ENCODE measurements at regions not wholly inside any gene's neighbourhood (a gene's known extent, or its start where the extent isn't known, plus 50 kb on each side); places are given as distances from the start of the nearest gene placed in this dataset.

- no peak overlapping the region for H3K9ac ChIP-seq (ENCODE audit: low read depth, low read length)
- no peaks in the 10 kb centered on the region for H3K36me3 ChIP-seq (ENCODE audit: control insufficient read depth, insufficient read depth, low read length)
- no peaks in the 10 kb centered on the region for H3K9me3 ChIP-seq (ENCODE audit: control insufficient read depth, insufficient read depth, low read length)
- no peaks in the 10 kb centered on the region for H3K27me3 ChIP-seq (ENCODE audit: control insufficient read depth, insufficient read depth, low read length)
- H3K4me3 ChIP-seq (ENCODE audit: low read depth, low read length) = no peak overlapping the region
- H3K4me1 ChIP-seq (ENCODE audit: control insufficient read depth, insufficient read depth, low read length) = no peaks in the 10 kb centered on the region
Measured at GRCh38 chr5:29750453-29750852, 1443.0 kb upstream of the CDH6 start.

GRCh38 chr5:29744618-29745017 lies 1448.9 kb upstream of the CDH6 start:
- Histone ChIP-seq H3K27me3 (ENCODE audit: control insufficient read depth, insufficient read depth, low read length) (no peaks in the 10 kb centered on the region), H3K4me1 (ENCODE audit: control insufficient read depth, insufficient read depth, low read length) (no peaks in the 10 kb centered on the region), H3K9ac (ENCODE audit: low read depth, low read length) (no peak overlapping the region), H3K9me3 (ENCODE audit: control insufficient read depth, insufficient read depth, low read length) (no peaks in the 10 kb centered on the region), H3K4me3 (ENCODE audit: low read depth, low read length) (no peak overlapping the region), H3K36me3 (ENCODE audit: control insufficient read depth, insufficient read depth, low read length) (no peaks in the 10 kb centered on the region)

- Histone ChIP-seq H3K4me3 (ENCODE audit: low read depth, low read length) (no peak overlapping the region), H3K27me3 (ENCODE audit: control insufficient read depth, insufficient read depth, low read length) (no peaks in the 10 kb centered on the region), H3K36me3 (ENCODE audit: control insufficient read depth, insufficient read depth, low read length) (no peaks in the 10 kb centered on the region), H3K9me3 (ENCODE audit: control insufficient read depth, insufficient read depth, low read length) (no peaks in the 10 kb centered on the region), H3K4me1 (ENCODE audit: control insufficient read depth, insufficient read depth, low read length) (no peaks in the 10 kb centered on the region), H3K9ac (ENCODE audit: low read depth, low read length) (no peak overlapping the region)
Measured at GRCh38 chr5:29720954-29721353, 1472.5 kb upstream of the CDH6 start.

GRCh38 chr5:29719171-29719570 lies 1474.3 kb upstream of the CDH6 start:
- H3K9me3 ChIP-seq (ENCODE audit: control insufficient read depth, insufficient read depth, low read length) = no peaks in the 10 kb centered on the region
- H3K27me3 ChIP-seq (ENCODE audit: control insufficient read depth, insufficient read depth, low read length) = no peaks in the 10 kb centered on the region
- H3K4me3 ChIP-seq (ENCODE audit: low read depth, low read length) = no peak overlapping the region
- H3K36me3 ChIP-seq (ENCODE audit: control insufficient read depth, insufficient read depth, low read length) = no peaks in the 10 kb centered on the region
- H3K9ac ChIP-seq (ENCODE audit: low read depth, low read length) = no peak overlapping the region
- no peaks in the 10 kb centered on the region for H3K4me1 ChIP-seq (ENCODE audit: control insufficient read depth, insufficient read depth, low read length)

- no peaks in the 10 kb centered on the region for H3K4me1 ChIP-seq (ENCODE audit: control insufficient read depth, insufficient read depth, low read length)
- no peaks in the 10 kb centered on the region for H3K36me3 ChIP-seq (ENCODE audit: control insufficient read depth, insufficient read depth, low read length)
- H3K9ac ChIP-seq (ENCODE audit: low read depth, low read length) = no peak overlapping the region
- no peak overlapping the region for H3K4me3 ChIP-seq (ENCODE audit: low read depth, low read length)
- H3K9me3 ChIP-seq (ENCODE audit: control insufficient read depth, insufficient read depth, low read length) = no peaks in the 10 kb centered on the region
- H3K27me3 ChIP-seq (ENCODE audit: control insufficient read depth, insufficient read depth, low read length) = no peaks in the 10 kb centered on the region
Measured at GRCh38 chr5:29715167-29715566, 1478.3 kb upstream of the CDH6 start.

GRCh38 chr5:29702875-29703274 lies 1490.6 kb upstream of the CDH6 start:
- Histone ChIP-seq H3K9ac (ENCODE audit: low read depth, low read length) (no peak overlapping the region), H3K36me3 (ENCODE audit: control insufficient read depth, insufficient read depth, low read length) (no peaks in the 10 kb centered on the region), H3K9me3 (ENCODE audit: control insufficient read depth, insufficient read depth, low read length) (no peaks in the 10 kb centered on the region), H3K4me3 (ENCODE audit: low read depth, low read length) (no peak overlapping the region), H3K4me1 (ENCODE audit: control insufficient read depth, insufficient read depth, low read length) (no peaks in the 10 kb centered on the region), H3K27me3 (ENCODE audit: control insufficient read depth, insufficient read depth, low read length) (no peaks in the 10 kb centered on the region)

- no peak overlapping the region for H3K9ac ChIP-seq (ENCODE audit: low read depth, low read length)
- no peaks in the 10 kb centered on the region for H3K9me3 ChIP-seq (ENCODE audit: control insufficient read depth, insufficient read depth, low read length)
- no peaks in the 10 kb centered on the region for H3K4me1 ChIP-seq (ENCODE audit: control insufficient read depth, insufficient read depth, low read length)
- no peaks in the 10 kb centered on the region for H3K27me3 ChIP-seq (ENCODE audit: control insufficient read depth, insufficient read depth, low read length)
- H3K4me3 ChIP-seq (ENCODE audit: low read depth, low read length) = no peak overlapping the region
- H3K36me3 ChIP-seq (ENCODE audit: control insufficient read depth, insufficient read depth, low read length) = no peaks in the 10 kb centered on the region
Measured at GRCh38 chr5:29701600-29701999, 1491.9 kb upstream of the CDH6 start.

- H3K36me3 ChIP-seq (ENCODE audit: control insufficient read depth, insufficient read depth, low read length) = no peaks in the 10 kb centered on the region
- H3K9me3 ChIP-seq (ENCODE audit: control insufficient read depth, insufficient read depth, low read length) = no peaks in the 10 kb centered on the region
- H3K4me3 ChIP-seq (ENCODE audit: low read depth, low read length) = no peak overlapping the region
- no peaks in the 10 kb centered on the region for H3K27me3 ChIP-seq (ENCODE audit: control insufficient read depth, insufficient read depth, low read length)
- H3K4me1 ChIP-seq (ENCODE audit: control insufficient read depth, insufficient read depth, low read length) = no peaks in the 10 kb centered on the region
- H3K9ac ChIP-seq (ENCODE audit: low read depth, low read length) = no peak overlapping the region
Measured at GRCh38 chr5:29697785-29698414, 1495.6 kb upstream of the CDH6 start.

- Histone ChIP-seq H3K4me3 (ENCODE audit: low read depth, low read length) (no peak overlapping the region), H3K36me3 (ENCODE audit: control insufficient read depth, insufficient read depth, low read length) (no peaks in the 10 kb centered on the region), H3K27me3 (ENCODE audit: control insufficient read depth, insufficient read depth, low read length) (no peaks in the 10 kb centered on the region), H3K9me3 (ENCODE audit: control insufficient read depth, insufficient read depth, low read length) (no peaks in the 10 kb centered on the region), H3K9ac (ENCODE audit: low read depth, low read length) (no peak overlapping the region), H3K4me1 (ENCODE audit: control insufficient read depth, insufficient read depth, low read length) (no peaks in the 10 kb centered on the region)
Measured at GRCh38 chr5:29697278-29697677, 1496.2 kb upstream of the CDH6 start.

GRCh38 chr5:29672678-29673077 lies 1520.8 kb upstream of the CDH6 start:
- H3K9ac ChIP-seq (ENCODE audit: low read depth, low read length) = no peak overlapping the region
- H3K4me1 ChIP-seq (ENCODE audit: control insufficient read depth, insufficient read depth, low read length) = no peaks in the 10 kb centered on the region
- no peaks in the 10 kb centered on the region for H3K36me3 ChIP-seq (ENCODE audit: control insufficient read depth, insufficient read depth, low read length)
- no peaks in the 10 kb centered on the region for H3K9me3 ChIP-seq (ENCODE audit: control insufficient read depth, insufficient read depth, low read length)
- no peak overlapping the region for H3K4me3 ChIP-seq (ENCODE audit: low read depth, low read length)
- no peaks in the 10 kb centered on the region for H3K27me3 ChIP-seq (ENCODE audit: control insufficient read depth, insufficient read depth, low read length)

GRCh38 chr5:29662876-29663275 lies 1530.6 kb upstream of the CDH6 start:
- Histone ChIP-seq H3K9ac (ENCODE audit: low read depth, low read length) (no peak overlapping the region), H3K4me1 (ENCODE audit: control insufficient read depth, insufficient read depth, low read length) (no peaks in the 10 kb centered on the region), H3K36me3 (ENCODE audit: control insufficient read depth, insufficient read depth, low read length) (no peaks in the 10 kb centered on the region), H3K27me3 (ENCODE audit: control insufficient read depth, insufficient read depth, low read length) (no peaks in the 10 kb centered on the region), H3K9me3 (ENCODE audit: control insufficient read depth, insufficient read depth, low read length) (no peaks in the 10 kb centered on the region), H3K4me3 (ENCODE audit: low read depth, low read length) (no peak overlapping the region)

- Histone ChIP-seq H3K9me3 (ENCODE audit: control insufficient read depth, insufficient read depth, low read length) (no peaks in the 10 kb centered on the region), H3K36me3 (ENCODE audit: control insufficient read depth, insufficient read depth, low read length) (no peaks in the 10 kb centered on the region), H3K4me3 (ENCODE audit: low read depth, low read length) (no peak overlapping the region), H3K4me1 (ENCODE audit: control insufficient read depth, insufficient read depth, low read length) (no peaks in the 10 kb centered on the region), H3K9ac (ENCODE audit: low read depth, low read length) (no peak overlapping the region), H3K27me3 (ENCODE audit: control insufficient read depth, insufficient read depth, low read length) (no peaks in the 10 kb centered on the region)
Measured at GRCh38 chr5:29654954-29655353, 1538.5 kb upstream of the CDH6 start.
